GM12891 (cell line): ENCODE measurements at regions not wholly inside any gene's neighbourhood (a gene's known extent, or its start where the extent isn't known, plus 50 kb on each side); places are given as distances from the start of the nearest gene placed in this dataset.

Experiments used
- POLR2A ChIP-seq: IDR thresholded peaks from 2 replicates; pipeline ENCODE4 v1.6.1; 2011; ENCODE audit warnings: low read depth, low read length, control low read depth
- POLR2AphosphoS5 ChIP-seq: IDR thresholded peaks from 2 replicates; pipeline ENCODE4 v1.6.1; 2011; ENCODE audit warnings: low read depth, low read length, control low read depth
- SPI1 ChIP-seq: IDR thresholded peaks from 2 replicates; pipeline ENCODE4 v1.6.1; 2011; ENCODE audit warnings: low read depth, low read length, control low read depth
- TAF1 ChIP-seq: IDR thresholded peaks from 2 replicates; pipeline ENCODE4 v1.6.1; 2011; ENCODE audit warnings: low read depth, low read length, control low read depth

DNA sequence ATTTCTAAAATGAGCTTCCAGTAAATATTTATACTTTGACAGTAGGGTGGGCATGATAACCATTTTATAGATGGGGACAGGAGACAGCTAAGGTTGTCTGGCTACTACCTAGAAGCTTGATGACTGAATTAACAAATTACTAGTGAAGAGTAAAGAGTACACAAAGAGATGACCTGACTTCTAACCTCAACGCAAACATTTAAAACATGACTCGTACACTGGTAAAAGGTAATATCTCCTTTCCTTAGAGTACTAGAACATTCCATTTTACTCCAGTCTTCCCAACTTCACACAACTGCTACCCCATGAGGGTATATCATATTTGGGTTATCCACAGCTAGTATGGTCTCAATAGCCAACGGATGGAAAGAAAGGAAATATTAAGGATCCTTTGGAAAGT, 258.9 kb downstream of the FOXO1 start:
- TF ChIP-seq POLR2AphosphoS5 (no peak), POLR2A (no peak), TAF1 (no peak), SPI1 (no peak)
